NCI-H82 (cell line): ENCODE measurements at regions not wholly inside any gene's neighbourhood (a gene's known extent, or its start where the extent isn't known, plus 50 kb on each side); places are given as distances from the start of the nearest gene placed in this dataset.
"Not testable (repeated sequence)": the region's sequence is repeated elsewhere in the genome, so short reads cannot be mapped to it uniquely, and the experiment has no call there.

Source experiments
- DNase-seq: peaks from one replicate; lab custom pipeline; 2025; lab: John Stamatoyannopoulos, UW

GRCh38 chr13:81388400-81388799 lies 1047.5 kb upstream of the SPRY2 start:
- no peak for DNase-seq

GRCh38 chr13:81383444-81383843 lies 1042.5 kb upstream of the SPRY2 start:
- no peak for DNase-seq

- no peak for DNase-seq
Observed at GRCh38 chr13:81382246-81382645, 1041.3 kb upstream of the SPRY2 start.

- no peak for DNase-seq
Observed at GRCh38 chr13:81381560-81381959, 1040.6 kb upstream of the SPRY2 start.

GRCh38 chr13:81379183-81379582 lies 1038.3 kb upstream of the SPRY2 start:
- no peak for DNase-seq

GRCh38 chr13:81377921-81378320 lies 1037.0 kb upstream of the SPRY2 start:
- no peak for DNase-seq

GRCh38 chr13:81375709-81376108 lies 1034.8 kb upstream of the SPRY2 start:
- DNase-seq = no peak

- DNase-seq = peak; percentile 20
Observed at GRCh38 chr13:81362711-81363110, 1021.8 kb upstream of the SPRY2 start.

GRCh38 chr13:81350056-81350455 lies 1009.1 kb upstream of the SPRY2 start:
- DNase-seq = no peak

- DNase-seq = not testable (repeated sequence)
Observed at GRCh38 chr13:81340118-81341069, 999.5 kb upstream of the SPRY2 start.

- DNase-seq = not testable (repeated sequence)
Observed at GRCh38 chr13:81339666-81340065, 998.7 kb upstream of the SPRY2 start.

GRCh38 chr13:81334481-81334880 lies 993.6 kb upstream of the SPRY2 start:
- DNase-seq = no peak

GRCh38 chr13:81326913-81327312 lies 986.0 kb upstream of the SPRY2 start:
- DNase-seq = no peak

- DNase-seq = no peak
Observed at GRCh38 chr13:81320516-81320915, 979.6 kb upstream of the SPRY2 start.

- DNase-seq = peak; percentile 49
Observed at GRCh38 chr13:81319351-81319750, 978.4 kb upstream of the SPRY2 start.

GRCh38 chr13:81318231-81319019 lies 977.5 kb upstream of the SPRY2 start:
- peak; percentile 43 for DNase-seq

GRCh38 chr13:81314461-81314860 lies 973.5 kb upstream of the SPRY2 start:
- DNase-seq = no peak

- no peak for DNase-seq
Observed at GRCh38 chr13:81305928-81306327, 965.0 kb upstream of the SPRY2 start.

- DNase-seq = no peak
Observed at GRCh38 chr13:81304121-81304659, 963.3 kb upstream of the SPRY2 start.

- DNase-seq = no peak
Observed at GRCh38 chr13:81302677-81303076, 961.8 kb upstream of the SPRY2 start.

- no peak for DNase-seq
Observed at GRCh38 chr13:81302125-81302524, 961.2 kb upstream of the SPRY2 start.

GRCh38 chr13:81295177-81295576 lies 954.3 kb upstream of the SPRY2 start:
- no peak for DNase-seq
